Hematopoietic multipotent progenitor cell treated with erythropoietin and hydrocortisone succinate and interleukin-3 and kit ligand, for 8 days (in vitro differentiated cells): ENCODE measurements at regions not wholly inside any gene's neighbourhood (a gene's known extent, or its start where the extent isn't known, plus 50 kb on each side); places are given as distances from the start of the nearest gene placed in this dataset.

ENCODE experiments used
- DNase-seq: peaks from one replicate; pipeline ENCODE4 v3.0.0-alpha.2; 2015

DNA sequence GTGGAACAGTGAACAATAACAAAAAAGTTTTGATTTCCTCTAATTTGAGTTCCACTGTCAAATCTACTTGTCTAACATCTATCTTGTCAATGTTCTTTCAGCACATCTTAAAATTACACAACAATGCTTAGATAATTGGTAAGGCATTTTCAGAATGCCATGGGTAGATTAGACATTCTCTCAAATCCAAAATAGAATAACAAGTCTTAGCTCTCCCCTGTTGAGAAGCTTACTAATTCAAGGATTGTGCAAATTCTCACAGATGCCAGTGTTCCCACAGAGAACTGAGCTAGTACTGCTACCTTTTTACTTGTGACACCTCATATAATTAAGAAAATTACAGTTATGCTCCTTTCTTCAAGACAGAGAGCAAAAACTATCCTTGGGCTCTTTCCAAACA, 2442.0 kb downstream of the PCDH7 start:
- DNase-seq, result no peak

DNA sequence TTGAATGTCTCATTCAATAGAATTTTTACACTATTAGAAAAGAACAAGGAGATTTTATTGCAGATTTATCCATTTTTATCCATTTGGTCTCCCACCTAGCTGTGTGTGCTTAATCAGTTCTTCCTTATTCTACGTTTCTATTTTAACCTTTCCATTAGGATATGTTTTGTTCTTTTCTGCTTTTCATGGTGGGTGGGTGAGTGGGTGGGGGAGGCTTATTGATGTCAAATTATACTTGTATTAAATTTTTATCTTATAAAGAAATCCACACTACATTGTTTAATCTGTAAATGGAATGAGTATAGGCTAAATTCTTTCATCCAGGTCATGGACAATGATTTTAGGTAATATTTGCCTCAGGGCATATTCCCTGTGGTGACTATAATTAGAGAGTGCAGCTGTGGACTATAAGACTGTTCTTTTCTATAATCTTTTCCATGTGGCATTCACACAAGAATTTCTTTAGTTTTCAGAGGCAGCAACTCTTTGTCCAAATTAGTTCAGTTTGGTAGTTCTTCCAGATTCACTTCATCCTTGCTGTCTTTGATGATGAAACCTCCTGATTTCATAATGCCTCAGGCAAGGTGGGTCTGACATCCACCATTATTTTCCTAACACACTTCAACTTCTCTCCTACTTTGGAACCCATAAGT, 2451.8 kb downstream of the PCDH7 start:
- no peak for DNase-seq

DNA sequence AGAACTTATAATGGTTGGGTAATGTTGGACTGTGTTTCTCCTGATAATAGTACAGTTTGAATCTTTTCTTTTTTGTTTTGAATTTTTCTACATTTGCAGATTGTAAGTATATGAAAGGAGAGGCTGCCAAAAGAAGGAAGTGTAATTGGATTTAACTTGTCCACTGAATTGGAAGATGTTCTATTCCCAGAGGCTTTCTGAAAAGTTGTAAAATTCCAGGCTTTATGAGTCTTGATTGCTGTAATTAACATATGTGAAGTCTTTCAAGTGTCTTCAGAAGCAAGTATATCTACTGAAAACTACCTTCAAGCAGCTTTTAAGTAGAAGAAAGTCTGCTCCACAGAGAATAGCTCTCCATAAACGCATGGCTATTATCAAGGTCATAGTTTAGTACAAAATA, 2456.4 kb downstream of the PCDH7 start:
- DNase-seq, result no peak

- no peak for DNase-seq
These were observed 2464.6 kb downstream of the PCDH7 start for GRCh38 chr4:33184657-33185290.

GRCh38 chr4:33187035-33187434, 2466.9 kb downstream of the PCDH7 start:
- DNase-seq, result no peak

GRCh38 chr4:33188733-33189132, 2468.6 kb downstream of the PCDH7 start:
- no peak for DNase-seq

- DNase-seq, result no peak
These were observed 2469.0 kb downstream of the PCDH7 start for GRCh38 chr4:33189169-33189568.

DNA sequence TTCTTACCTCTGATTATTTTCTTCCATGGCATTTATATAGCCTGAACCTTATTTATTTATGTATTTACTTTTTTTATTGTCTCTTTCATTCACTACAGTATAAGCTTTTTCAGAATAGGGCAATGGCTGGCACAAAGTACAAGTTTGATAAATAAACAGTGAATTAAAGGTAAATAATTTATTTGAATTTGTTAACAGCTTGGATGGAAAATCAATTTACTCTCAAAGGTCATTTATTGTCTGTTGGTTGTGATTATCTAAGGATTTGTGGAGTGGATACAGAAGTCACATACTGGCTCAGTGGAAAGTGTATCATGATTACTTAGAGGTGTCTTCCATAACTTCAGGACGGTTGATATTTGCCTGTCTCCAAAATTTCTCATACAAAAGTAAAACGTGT, 2472.9 kb downstream of the PCDH7 start:
- no peak for DNase-seq

GRCh38 chr4:33200377-33200776, 2480.2 kb downstream of the PCDH7 start:
- DNase-seq, result no peak

DNA sequence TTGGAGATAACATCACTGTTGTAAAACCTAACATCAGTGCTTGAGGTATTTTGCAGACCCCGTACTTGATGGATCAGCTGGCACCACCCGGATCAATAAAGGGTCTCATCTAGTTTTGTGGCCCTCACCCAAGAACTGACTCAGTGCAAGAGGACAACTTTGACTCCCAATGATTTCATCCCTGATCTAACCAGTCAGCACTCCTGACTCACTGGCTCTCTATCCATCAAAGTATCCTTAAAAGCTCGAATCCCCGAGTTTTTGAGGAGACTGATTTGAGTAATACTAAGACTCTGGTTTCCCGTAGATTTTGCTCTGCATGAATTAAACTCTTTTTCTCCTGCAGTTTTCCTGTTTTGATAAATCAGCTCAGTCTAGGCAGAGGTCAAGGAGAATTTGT, 2498.1 kb downstream of the PCDH7 start:
- DNase-seq, result no peak

- no peak for DNase-seq
These were observed 2506.0 kb downstream of the PCDH7 start for GRCh38 chr4:33226133-33226532.

GRCh38 chr4:33226783-33227182, 2506.6 kb downstream of the PCDH7 start:
- no peak for DNase-seq

DNA sequence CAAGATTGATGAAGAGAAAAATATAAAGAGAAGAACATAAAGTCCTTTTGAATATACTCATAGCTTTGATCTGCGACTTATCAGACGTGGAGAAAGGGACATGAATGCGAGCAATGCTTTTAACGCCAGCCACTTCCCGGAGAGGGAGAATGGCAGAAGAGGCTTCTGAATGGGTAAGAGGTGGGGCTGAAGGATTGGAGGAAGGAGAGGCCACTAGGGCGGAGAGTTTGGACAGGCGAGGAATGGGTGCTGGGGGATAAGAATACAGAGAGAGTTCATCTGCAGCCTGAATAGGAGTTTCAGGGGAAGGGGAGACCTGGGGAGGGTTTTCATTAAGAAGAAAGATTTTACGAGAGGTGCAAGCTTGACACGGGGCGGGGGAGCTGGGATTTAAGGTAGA, 2534.9 kb downstream of the PCDH7 start:
- DNase-seq, result no peak

DNA sequence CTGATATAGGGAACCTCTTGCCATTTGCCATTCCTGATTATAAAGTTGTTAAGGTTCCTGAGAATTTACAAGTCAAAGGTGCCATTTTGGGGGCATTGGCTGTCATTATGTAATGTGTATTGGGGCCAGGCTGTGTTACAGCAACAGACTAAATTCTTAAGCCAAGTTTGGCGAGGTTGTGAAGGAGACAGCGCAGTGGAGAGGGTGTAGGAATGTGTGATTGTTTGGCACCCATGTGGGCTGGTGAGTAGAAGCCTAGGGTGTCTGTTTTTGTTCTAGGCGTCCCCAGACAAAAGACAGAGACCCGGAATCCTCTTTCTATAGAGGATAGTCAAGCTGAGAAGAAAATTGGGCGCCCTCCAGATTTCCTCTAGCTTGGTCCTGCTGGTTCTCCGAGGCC, 2535.3 kb downstream of the PCDH7 start:
- DNase-seq, result no peak

GRCh38 chr4:33262824-33263223, 2542.7 kb downstream of the PCDH7 start:
- DNase-seq, result no peak

DNA sequence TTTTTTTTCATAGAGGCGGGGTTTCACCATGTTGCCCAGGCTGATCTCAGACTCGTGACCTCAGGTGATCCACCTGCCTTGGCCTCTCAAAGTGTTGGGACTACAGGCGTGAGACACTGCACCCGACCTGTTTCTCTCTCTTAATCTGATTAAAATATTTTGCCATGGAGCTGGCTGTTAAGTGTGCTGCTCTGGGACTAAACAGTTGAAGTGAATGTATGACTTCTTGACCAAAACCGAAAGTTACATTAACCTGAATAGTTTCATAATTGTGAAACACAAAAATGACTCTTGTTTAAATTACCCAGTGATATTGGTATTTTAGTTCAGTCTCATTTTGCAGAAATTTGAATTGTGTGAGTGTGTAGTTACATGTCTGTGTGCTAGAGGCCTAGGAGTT, 2548.6 kb downstream of the PCDH7 start:
- no peak for DNase-seq

- DNase-seq, result no peak
These were observed 2550.2 kb downstream of the PCDH7 start for GRCh38 chr4:33270403-33270802.

DNA sequence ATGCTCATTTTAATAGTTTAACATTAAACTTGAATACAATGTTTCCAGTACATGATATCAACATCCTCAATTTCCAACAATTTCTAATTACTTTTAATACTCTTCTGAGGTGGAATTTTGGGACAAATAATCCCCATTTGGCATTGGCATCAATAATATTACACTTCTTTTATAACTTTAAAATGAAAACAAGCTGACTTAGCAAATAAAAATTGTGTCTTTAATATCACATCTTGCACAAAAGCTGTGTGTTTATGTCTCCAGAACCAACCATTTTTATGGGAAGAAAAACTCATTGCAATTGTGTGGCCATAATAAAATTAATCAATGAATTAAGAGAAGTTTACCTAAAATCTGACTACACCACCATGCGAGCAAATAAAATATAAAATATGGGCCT, 2552.6 kb downstream of the PCDH7 start:
- DNase-seq, result no peak

DNA sequence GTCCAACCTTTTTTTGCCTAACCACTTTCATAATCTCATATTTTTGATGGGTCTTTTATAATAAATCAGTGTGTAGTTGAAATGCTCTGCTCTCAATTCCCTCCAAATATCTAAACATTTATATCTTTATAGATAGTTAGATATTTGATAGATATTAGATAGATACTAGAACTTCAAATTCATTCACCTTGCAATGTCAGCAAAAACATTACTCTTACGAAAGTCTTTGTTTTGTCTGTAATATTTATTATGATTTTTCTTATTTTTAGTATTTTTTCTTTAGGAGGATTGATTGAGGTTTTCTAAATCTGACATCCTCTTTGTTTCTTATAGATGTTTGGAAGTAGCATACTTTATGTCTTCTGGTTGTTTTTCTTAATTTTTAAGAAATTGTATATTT, 2563.6 kb downstream of the PCDH7 start:
- DNase-seq, result no peak

GRCh38 chr4:33296876-33297455, 2576.8 kb downstream of the PCDH7 start:
- DNase-seq, result no peak

- DNase-seq, result no peak
These were observed 2582.2 kb downstream of the PCDH7 start for GRCh38 chr4:33302321-33302720.

DNA sequence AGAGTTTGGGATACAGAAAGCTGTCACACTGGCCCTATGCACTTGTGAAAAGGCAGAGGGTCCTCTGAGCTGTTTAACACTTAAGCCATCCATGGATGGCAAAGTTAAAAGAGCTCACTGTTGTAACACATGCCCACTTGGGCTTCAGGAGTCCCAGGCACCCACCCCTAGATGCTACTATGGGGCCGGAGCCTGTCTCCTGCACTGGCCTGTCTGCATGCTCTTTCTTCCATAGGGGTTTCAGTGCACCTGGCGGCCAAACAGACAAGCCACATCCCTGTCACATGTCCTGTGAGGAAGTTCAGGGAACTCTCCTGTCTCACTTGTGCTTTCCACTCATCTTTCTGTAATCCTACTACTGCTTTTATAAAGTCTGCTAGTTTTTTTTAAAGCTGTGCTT, 2586.0 kb downstream of the PCDH7 start:
- DNase-seq, result no peak

DNA sequence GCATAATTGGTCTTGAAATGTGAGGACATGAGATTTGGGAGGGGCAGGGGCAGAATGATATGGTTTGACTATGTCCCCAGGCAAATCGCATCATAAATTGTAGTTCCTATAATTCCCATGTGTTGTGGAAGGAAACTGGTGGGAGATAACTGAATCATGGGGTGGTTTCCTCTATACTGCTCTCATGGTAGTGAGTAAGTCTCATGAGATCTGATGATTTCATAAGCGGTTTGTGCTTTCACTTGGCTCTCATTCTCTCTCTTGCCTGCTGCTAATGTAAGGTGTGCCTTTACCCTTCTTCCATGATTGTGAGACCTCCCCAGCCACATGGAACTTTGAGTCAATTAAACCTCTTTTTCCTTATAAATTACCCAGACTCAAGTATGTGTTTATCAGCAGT, 2595.9 kb downstream of the PCDH7 start:
- DNase-seq, result no peak

DNA sequence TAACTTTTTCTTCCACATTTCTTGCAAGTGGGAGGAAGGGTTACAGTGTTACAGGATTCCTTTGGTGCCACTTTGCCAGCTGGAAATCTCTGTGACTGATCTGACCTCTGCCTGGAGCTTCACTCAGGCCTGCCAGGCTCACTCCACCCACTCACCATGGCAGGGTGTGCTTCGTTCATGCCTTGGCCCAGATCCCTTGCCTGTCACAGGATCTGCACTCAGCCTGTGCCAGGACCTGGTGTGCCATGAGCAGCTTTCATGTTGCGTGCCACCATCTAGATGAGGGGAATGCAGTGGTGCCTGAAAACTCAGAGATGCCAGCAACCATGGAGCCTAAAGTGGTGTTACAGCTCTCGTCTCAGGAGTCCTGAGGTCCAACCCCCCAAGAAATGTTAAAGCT, 2596.4 kb downstream of the PCDH7 start:
- DNase-seq, result no peak

DNA sequence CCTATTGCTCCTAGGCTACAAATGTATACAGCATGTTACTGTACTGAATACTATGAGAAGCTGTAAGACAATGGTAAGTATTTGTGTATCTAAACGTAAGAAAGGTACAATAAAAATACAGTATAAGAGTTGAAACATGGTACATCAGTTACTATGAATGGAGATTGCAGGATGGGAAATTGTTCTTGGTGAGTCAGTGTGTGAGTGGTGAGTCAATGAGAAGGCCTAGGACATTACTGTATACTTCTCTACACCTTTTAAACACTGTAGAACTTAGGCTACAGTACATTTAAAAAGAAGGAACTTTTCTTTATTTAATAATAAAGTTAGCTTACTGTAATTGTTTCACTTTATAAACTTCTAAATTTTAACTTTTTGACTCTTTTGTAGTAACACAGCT, 2603.2 kb downstream of the PCDH7 start:
- DNase-seq, result no peak
